Bone marrow (tissue), 2 donors: ENCODE measurements at regions not wholly inside any gene's neighbourhood (a gene's known extent, or its start where the extent isn't known, plus 50 kb on each side); places are given as distances from the start of the nearest gene placed in this dataset.
A peak's percentile ranks its signal among the peaks of the same experiment; 100 is the strongest.

Experiments used
- DNase-seq, 2 donors: peaks; one replicate each; lab custom pipeline; 2025; lab: John Stamatoyannopoulos, UW

DNA sequence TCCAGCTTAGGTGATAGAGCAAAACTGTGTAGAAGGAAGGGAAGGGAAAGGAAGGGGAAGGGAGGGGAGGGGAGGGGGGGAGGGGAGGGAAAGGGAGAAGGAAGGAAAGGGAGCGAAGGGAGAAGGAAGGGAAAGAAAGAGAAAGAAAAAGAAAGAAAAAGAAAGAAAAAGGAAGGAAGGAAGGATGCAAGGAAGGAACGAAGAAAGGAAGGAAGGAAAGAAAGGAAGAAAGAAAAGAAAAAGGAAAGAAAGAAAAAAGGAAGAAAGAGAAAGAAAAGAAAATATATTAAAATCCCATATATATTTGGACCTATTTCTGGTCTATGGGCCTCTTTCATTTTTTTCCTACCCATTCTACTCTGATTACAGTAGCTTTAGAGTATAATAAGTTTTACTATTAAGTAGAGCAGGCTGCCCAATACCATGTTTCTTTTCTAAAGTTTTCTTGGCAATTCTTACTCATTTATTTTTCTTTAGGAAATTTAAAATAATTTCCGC, 229.1 kb downstream of the AUH start:
- DNase-seq: no peak

DNA sequence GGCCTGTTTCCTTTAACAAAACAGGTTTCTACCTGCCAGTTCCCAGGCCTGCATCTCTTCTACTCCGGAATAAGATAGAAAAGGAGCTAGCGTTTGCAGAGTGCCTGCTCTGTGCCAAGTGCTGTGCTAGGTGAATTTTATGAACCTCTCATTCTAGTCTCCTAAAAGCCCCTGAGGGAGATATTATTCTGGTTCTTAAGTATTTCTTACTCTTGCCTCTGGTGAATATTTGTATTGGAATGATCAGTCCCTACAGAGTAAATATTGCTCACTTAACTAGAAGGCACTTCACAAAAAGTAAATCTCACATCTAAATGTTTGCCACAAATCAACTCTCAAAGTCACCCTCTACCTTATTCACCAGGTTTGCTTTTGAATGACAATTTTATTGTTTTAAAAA, 227.1 kb downstream of the AUH start:
- DNase-seq: no peak

- no peak for DNase-seq
Measured at GRCh38 chr9:91137391-91137790, 224.3 kb downstream of the AUH start.

DNA sequence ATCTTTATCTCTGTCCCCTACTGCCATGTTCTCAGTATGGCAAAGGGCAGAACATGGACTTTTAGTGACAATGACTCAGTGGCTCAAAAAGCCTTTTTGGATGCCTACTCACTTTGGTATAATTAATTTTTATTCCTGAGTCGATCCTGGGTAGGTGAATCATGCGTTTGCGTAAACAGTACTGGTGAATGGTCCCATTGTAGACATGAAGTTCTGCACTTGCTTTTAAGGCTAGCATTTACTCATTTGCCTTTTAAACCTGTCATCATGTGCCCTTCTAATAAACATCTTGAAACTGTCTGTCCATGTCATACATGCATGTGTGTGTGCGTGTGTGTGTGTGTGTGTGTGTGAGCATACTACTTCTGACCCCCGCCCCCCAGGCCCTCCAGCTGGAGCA, 223.0 kb downstream of the AUH start:
- DNase-seq: no peak

- DNase-seq: no peak
Measured at GRCh38 chr9:91141407-91141965, 220.2 kb downstream of the AUH start.

DNA sequence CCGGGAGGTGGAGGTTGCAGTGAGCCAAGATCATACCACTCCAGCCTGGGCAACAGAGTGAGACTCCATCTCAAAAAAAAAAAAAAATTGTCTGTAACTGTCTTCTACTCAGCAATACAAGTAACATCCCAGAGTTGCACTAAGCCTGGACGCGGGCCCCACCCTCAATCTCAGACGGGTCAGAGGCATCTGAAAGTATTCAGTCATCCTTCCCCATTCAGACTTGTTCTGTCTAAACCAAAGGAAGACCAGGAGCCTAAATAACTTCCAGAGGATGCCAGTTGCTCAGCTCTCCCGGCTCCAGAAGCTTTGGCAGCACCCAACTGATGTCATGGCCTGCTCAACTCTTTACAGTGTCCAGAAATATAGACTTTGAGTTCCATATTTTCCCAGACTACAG, 218.6 kb downstream of the AUH start:
- DNase-seq: no peak

GRCh38 chr9:91143642-91144041, 218.1 kb downstream of the AUH start:
- no peak for DNase-seq

DNA sequence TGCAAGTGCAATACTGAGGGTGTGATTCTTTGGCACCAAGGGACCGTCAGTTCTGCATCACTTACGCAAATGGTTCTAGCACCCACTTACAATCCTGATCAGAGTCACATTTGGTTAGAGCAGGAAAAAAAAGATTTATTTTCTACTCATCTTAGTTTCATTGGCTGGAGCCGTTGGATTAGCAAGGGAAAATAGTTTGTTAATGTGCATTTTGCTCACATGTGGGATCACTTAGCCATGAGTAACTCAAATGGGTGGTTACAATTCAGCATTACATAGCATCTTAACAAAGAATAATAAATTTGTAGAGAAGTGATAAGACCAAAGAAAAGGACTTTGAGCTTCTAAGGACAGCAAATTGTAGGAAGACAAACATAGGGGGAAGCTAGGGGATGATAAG, 216.9 kb downstream of the AUH start:
- DNase-seq: no peak

GRCh38 chr9:91145496-91145895, 216.2 kb downstream of the AUH start:
- no peak for DNase-seq

- DNase-seq: no peak
Measured at GRCh38 chr9:91146391-91147019, 215.2 kb downstream of the AUH start.

- no peak for DNase-seq
Measured at GRCh38 chr9:91147079-91147708, 214.5 kb downstream of the AUH start.

GRCh38 chr9:91148306-91148705, 213.4 kb downstream of the AUH start:
- DNase-seq: no peak

- DNase-seq: no peak
Measured at GRCh38 chr9:91150273-91150997, 211.3 kb downstream of the AUH start.

GRCh38 chr9:91150998-91151717, 210.6 kb downstream of the AUH start:
- DNase-seq: peak in 1 of 2 donors; percentile 96

DNA sequence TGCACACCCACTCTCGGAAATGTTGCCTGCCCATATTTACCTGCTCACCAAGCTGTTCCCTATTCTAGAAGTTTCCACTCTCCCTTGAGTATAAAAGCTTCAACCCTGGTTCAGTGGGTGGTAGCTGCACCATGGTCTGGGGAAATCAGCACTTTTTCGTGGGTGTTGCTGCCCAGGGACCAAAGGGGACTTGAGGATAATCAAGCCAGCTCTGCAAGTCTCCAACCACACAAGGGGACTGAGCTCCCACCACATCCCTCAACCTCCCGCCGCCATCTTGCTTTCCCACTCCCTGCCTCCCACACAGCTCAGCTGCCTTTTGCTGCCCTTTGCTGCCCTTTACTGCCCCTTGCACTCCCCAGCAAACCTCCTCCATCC, 210.0 kb downstream of the AUH start:
- no peak for DNase-seq

GRCh38 chr9:91154686-91155085, 207.0 kb downstream of the AUH start:
- no peak for DNase-seq

GRCh38 chr9:91155181-91155580, 206.5 kb downstream of the AUH start:
- DNase-seq: no peak

DNA sequence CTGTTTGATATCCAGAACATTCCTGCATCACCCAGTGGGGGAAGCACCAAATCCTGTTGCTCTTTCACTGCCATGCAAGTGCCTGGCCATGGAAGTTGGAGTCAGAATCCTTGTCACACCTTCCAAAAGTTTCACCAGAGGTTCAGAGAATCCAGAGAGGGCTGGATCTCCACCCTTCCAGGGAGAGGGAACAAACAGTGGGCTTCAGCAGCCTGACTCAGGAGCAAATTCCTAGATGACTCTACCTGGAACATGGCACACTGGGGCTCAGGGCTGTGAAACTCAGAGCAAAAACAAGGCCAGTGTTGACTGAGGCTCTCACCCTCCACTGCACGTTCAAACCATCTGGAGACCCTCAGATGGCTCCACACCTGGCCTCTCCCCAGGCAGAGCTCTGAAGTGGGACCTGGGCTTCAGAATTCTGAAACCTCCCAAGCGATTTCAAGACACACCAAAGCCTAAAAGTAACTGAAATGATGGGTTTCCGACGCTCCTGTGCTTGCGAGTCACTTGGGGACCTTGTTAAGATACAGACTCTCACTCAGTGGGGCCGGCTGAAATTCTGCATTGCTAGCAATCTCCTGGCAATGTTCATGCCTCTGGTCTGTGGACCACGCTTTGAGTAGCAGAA, 205.9 kb downstream of the AUH start:
- DNase-seq: no peak

DNA sequence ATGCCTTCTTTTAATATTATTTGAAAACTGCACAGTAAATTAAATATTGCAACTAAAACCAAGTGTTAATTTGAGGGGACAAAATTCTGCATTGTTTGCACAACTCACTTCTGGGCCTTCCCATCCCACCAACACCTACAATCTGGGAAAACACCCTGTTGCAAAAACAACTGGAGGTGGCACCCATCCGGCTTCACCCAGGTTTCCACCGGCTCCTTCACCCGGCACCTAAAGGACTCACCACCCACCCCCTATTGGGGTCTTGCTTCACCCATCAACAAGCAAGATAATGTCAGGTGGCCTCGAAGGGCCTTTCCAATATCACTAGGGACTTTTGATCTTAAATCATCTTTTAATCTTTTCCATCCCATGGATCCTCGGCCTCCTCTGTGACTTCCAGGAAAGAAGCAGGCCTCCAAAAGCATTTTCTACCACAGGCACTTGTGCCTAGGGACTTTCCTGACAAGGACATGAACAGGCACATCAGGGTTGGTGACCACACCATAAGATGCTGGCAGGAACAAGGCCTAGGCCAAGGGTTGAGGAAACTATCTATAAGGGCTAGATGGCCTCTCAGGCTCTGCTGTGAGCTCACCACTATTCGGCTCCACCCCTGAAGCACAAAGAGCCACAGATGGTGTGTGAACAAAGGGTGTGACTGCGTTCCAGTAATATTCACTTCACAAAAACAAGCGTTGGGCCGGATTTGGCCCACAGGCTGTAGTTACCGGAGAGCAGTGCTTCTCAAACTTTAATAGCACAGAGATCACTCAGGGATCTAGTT, 205.1 kb downstream of the AUH start:
- DNase-seq: no peak

DNA sequence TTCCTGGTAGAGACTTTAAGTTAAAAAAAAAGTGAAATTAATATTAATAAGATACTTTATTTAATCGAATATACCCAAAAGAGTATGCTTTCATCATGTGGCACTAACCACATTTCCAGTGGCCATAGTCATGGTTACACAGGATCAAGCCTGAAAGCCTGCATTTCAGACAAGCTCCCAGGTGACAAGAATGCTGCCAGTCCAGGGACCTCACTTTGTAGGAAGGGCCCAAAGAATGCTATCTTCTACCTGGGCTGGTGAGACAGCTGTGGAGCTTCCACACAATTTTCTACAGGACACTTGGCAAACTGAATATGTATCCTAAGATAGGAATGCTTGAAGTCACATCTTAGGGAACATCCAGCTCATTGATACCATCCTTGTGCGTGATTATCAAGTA, 203.8 kb downstream of the AUH start:
- DNase-seq: no peak

GRCh38 chr9:91158286-91158685, 203.4 kb downstream of the AUH start:
- no peak for DNase-seq
